ENCODE measurements at regions not wholly inside any gene's neighbourhood (a gene's known extent, or its start where the extent isn't known, plus 50 kb on each side); places are given as distances from the start of the nearest gene placed in this dataset.

DNA sequence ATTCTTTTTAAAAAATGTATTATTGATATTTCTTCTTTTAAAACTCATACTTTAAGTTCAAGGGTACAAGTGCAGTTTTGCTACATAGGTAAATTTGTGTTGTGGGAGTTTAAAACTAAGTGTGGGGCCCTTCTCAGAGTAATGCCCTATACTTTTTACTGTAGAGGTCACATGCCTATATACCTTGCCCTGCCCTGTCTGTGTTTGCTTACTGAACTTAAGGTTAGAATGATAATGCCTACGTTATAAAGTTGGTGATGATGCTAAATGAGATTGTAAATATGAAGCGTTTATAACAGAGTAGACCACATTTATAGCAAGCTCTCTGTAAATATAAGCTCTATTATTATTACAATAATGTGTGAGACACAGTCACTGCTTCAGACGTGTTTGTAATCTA is 261.9 kb downstream of the RASSF9 start:
- H3K4me3 ChIP-seq (ENCODE audit: low read length), result no peak overlapping the region
- H3K9me3 ChIP-seq (ENCODE audit: insufficient read depth, low read length), result no peaks in the 10 kb centered on the region
- H3K4me1 ChIP-seq (ENCODE audit: low read length), result no peaks in the 10 kb centered on the region
- no peaks in the 10 kb centered on the region for H3K36me3 ChIP-seq (replicated peaks; ENCODE audit: low read depth, low read length)
- H4K20me1 ChIP-seq (ENCODE audit: insufficient read depth, low read length), result no peaks in the 10 kb centered on the region
- TF ChIP-seq EZH2phosphoT487 (IDR thresholded peaks at IDR 0.05; ENCODE audit: low read depth), result no peak
- TF ChIP-seq, protein P1, sequence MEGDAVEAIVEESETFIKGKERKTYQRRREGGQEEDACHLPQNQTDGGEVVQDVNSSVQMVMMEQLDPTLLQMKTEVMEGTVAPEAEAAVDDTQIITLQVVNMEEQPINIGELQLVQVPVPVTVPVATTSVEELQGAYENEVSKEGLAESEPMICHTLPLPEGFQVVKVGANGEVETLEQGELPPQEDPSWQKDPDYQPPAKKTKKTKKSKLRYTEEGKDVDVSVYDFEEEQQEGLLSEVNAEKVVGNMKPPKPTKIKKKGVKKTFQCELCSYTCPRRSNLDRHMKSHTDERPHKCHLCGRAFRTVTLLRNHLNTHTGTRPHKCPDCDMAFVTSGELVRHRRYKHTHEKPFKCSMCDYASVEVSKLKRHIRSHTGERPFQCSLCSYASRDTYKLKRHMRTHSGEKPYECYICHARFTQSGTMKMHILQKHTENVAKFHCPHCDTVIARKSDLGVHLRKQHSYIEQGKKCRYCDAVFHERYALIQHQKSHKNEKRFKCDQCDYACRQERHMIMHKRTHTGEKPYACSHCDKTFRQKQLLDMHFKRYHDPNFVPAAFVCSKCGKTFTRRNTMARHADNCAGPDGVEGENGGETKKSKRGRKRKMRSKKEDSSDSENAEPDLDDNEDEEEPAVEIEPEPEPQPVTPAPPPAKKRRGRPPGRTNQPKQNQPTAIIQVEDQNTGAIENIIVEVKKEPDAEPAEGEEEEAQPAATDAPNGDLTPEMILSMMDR (IDR thresholded peaks at IDR 0.05; ENCODE audit: low read depth, low read length), result no peak
- no peak overlapping the region for H3K27ac ChIP-seq (ENCODE audit: low read length)
- H3K27me3 ChIP-seq (ENCODE audit: low read depth, low read length), result no peaks in the 10 kb centered on the region
- no peak overlapping the region for H3K4me2 ChIP-seq (ENCODE audit: low read length)
- H3K9ac ChIP-seq (ENCODE audit: low read length), result no peak overlapping the region
- no peak overlapping the region for H2AFZ ChIP-seq (ENCODE audit: low read depth, low read length)
- H3K79me2 ChIP-seq (ENCODE audit: low read length), result no peaks in the 10 kb centered on the region

DNA sequence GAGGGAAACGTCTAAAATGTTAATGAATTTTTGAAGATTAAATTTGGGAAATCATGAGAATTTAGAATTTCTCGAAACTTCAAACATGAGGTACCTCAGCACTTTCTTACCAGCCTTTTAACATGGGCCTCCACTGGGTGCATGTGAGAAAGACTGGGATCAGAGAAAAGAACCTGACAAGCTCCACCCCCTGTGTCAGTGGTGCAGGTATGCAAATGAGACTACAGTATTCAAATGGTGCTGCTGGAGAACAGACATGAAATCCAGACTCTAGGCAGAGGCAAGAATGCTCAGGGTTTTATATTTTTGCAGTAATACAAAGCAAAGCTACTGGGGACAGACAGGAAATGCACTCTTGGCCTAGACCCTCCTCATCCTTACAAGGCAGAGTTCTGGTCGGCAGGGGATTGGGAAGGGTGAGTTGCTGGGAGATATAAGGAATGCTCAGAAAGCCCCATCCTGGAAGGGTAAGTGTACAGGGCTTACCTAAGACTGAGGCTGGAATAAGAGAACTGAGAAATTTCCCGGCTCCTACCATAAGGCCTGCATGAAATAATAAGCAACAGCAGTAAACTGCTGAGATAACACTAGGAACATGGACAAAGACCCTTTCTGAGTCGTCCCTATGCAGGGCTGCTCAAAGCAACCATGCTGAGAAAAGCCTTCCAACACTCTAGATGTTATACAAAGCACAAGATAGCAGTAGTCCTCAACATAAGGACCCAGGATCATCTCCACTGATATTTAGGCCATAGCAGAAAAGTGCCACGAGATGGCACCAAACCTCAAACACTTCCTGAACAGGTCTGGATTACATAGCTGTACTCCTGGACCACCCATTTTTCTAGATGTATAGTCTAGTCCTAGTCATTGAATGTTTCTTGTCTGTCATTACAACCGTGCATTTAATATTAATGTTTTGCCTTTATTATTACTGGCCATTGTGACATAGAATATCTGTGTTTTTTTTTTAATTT is 260.8 kb downstream of the RASSF9 start:
- no peaks in the 10 kb centered on the region for H3K4me1 ChIP-seq (ENCODE audit: low read length)
- no peaks in the 10 kb centered on the region for H3K27me3 ChIP-seq (ENCODE audit: low read depth, low read length)
- H4K20me1 ChIP-seq (ENCODE audit: insufficient read depth, low read length), result no peaks in the 10 kb centered on the region
- no peaks in the 10 kb centered on the region for H3K36me3 ChIP-seq (replicated peaks; ENCODE audit: low read depth, low read length)
- no peak overlapping the region for H3K9ac ChIP-seq (ENCODE audit: low read length)
- no peaks in the 10 kb centered on the region for H3K79me2 ChIP-seq (ENCODE audit: low read length)
- H2AFZ ChIP-seq (ENCODE audit: low read depth, low read length), result no peak overlapping the region
- H3K4me2 ChIP-seq (ENCODE audit: low read length), result no peak overlapping the region
- no peaks in the 10 kb centered on the region for H3K9me3 ChIP-seq (ENCODE audit: insufficient read depth, low read length)
- no peak overlapping the region for H3K4me3 ChIP-seq (ENCODE audit: low read length)
- TF ChIP-seq, protein P1 (IDR thresholded peaks at IDR 0.05; ENCODE audit: low read depth, low read length), result peak; percentile 77
- TF ChIP-seq EZH2phosphoT487 (IDR thresholded peaks at IDR 0.05; ENCODE audit: low read depth), result no peak
- no peak overlapping the region for H3K27ac ChIP-seq (ENCODE audit: low read length)

DNA sequence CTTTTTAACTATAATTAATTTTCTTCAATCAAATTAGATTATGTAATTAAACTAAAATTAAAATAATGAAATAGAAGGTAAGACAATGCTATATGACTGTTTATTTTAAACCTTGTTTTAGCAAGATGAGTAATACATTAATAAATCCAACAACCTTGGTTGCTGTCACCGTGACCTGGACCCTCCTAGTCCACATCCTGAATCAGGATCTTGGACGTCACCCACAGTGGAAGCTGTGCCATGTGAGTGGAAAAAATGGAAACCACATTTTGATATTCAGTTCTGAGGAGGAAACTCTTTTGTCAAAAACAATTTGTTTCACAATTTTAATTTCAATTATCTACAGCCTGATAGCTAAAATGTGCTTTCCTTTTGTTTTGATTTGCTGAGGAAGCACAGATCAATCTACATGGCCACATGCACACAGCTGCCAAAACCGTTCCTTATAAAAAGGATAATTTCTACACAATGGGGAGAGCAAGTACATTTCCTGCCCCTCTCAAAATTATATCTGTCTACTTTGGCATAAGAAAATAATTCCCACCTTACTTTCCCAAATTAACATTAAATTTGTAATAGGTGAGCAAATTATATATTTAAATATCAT is 255.5 kb downstream of the RASSF9 start:
- H3K9ac ChIP-seq (ENCODE audit: low read length), result no peak overlapping the region
- H3K4me2 ChIP-seq (ENCODE audit: low read length), result no peak overlapping the region
- no peaks in the 10 kb centered on the region for H3K79me2 ChIP-seq (ENCODE audit: low read length)
- no peaks in the 10 kb centered on the region for H3K4me1 ChIP-seq (ENCODE audit: low read length)
- H3K27ac ChIP-seq (ENCODE audit: low read length), result no peak overlapping the region
- no peak for TF ChIP-seq EZH2phosphoT487 (IDR thresholded peaks at IDR 0.05; ENCODE audit: low read depth)
- TF ChIP-seq, protein P1 (IDR thresholded peaks at IDR 0.05; ENCODE audit: low read depth, low read length), result no peak
- no peaks in the 10 kb centered on the region for H3K36me3 ChIP-seq (replicated peaks; ENCODE audit: low read depth, low read length)
- H3K4me3 ChIP-seq (ENCODE audit: low read length), result no peak overlapping the region
- H4K20me1 ChIP-seq (ENCODE audit: insufficient read depth, low read length), result no peaks in the 10 kb centered on the region
- no peak overlapping the region for H2AFZ ChIP-seq (ENCODE audit: low read depth, low read length)
- no peaks in the 10 kb centered on the region for H3K9me3 ChIP-seq (ENCODE audit: insufficient read depth, low read length)
- no peaks in the 10 kb centered on the region for H3K27me3 ChIP-seq (ENCODE audit: low read depth, low read length)

DNA sequence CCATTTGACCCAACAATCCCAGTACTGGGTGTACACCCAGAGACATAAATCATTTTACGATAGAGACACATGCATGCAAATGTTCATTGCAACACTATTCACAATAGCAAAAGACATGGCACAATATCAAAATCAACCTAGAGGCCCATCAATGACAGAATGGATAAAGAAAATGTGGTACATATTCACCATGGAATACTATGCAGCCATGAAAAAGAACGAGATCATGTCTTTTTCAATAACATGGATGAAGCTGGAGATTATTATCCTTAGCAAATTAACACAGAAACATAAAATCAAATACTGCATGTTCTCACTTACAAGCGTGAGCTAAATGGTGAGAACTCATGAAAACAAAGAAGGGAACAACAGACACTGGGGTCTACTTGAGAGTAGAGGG is 249.1 kb downstream of the RASSF9 start:
- no peaks in the 10 kb centered on the region for H3K36me3 ChIP-seq (replicated peaks; ENCODE audit: low read depth, low read length)
- H3K27ac ChIP-seq (ENCODE audit: low read length), result no peak overlapping the region
- no peaks in the 10 kb centered on the region for H3K9me3 ChIP-seq (ENCODE audit: insufficient read depth, low read length)
- H3K79me2 ChIP-seq (ENCODE audit: low read length), result no peaks in the 10 kb centered on the region
- no peak overlapping the region for H3K4me3 ChIP-seq (ENCODE audit: low read length)
- no peak overlapping the region for H2AFZ ChIP-seq (ENCODE audit: low read depth, low read length)
- no peaks in the 10 kb centered on the region for H4K20me1 ChIP-seq (ENCODE audit: insufficient read depth, low read length)
- no peak overlapping the region for H3K4me2 ChIP-seq (ENCODE audit: low read length)
- no peak overlapping the region for H3K9ac ChIP-seq (ENCODE audit: low read length)
- TF ChIP-seq, protein P1 (IDR thresholded peaks at IDR 0.05; ENCODE audit: low read depth, low read length), result no peak
- no peak for TF ChIP-seq EZH2phosphoT487 (IDR thresholded peaks at IDR 0.05; ENCODE audit: low read depth)
- no peaks in the 10 kb centered on the region for H3K4me1 ChIP-seq (ENCODE audit: low read length)
- no peaks in the 10 kb centered on the region for H3K27me3 ChIP-seq (ENCODE audit: low read depth, low read length)
